Keratinocyte (primary cell): ENCODE measurements at regions not wholly inside any gene's neighbourhood (a gene's known extent, or its start where the extent isn't known, plus 50 kb on each side); places are given as distances from the start of the nearest gene placed in this dataset.

ENCODE experiments used
- DNase-seq: peaks from one replicate; pipeline ENCODE4 v3.0.0-alpha.2; 2011; ENCODE audit warnings: low read depth, missing footprints, low spot score
- FAIRE-seq: peaks from 2 replicates; lab custom pipeline; 2011; peaks lifted over from hg19 to GRCh38; lab: Jason Lieb, UNC
- H2AFZ ChIP-seq: 2 replicates; pipeline ENCODE4 v1.6.0; 2012; ENCODE audit warnings: low read length, control low read depth, inconsistent platforms; ENCODE audit not compliant: control insufficient read depth
- H3K27ac ChIP-seq: 2 replicates; pipeline ENCODE4 v1.5.1; 2011; ENCODE audit warnings: low read length; ENCODE audit not compliant: control insufficient read depth, insufficient read depth
- H3K27me3 ChIP-seq: 3 replicates; pipeline ENCODE4 v1.6.0; 2011; ENCODE audit warnings: low read length; ENCODE audit not compliant: control insufficient read depth, insufficient read depth; ENCODE audit errors: extremely low read depth
- H3K36me3 ChIP-seq, 2 experiments: 2 replicates in 1 of 2; 3 replicates in 1 of 2; pipeline ENCODE4 v1.5.1; 2011; ENCODE audit warnings: low read length in 2 of 2, mild to moderate bottlenecking in 1 of 2; ENCODE audit not compliant: control insufficient read depth in 2 of 2, insufficient read depth in 2 of 2; ENCODE audit errors: extremely low read depth in 1 of 2
- H3K4me1 ChIP-seq: 3 replicates; pipeline ENCODE4 v1.5.1; 2011; ENCODE audit warnings: low read length; ENCODE audit not compliant: control insufficient read depth, insufficient read depth; ENCODE audit errors: extremely low read depth
- H3K4me2 ChIP-seq: 3 replicates; pipeline ENCODE4 v1.6.0; 2011; ENCODE audit warnings: low read depth, low read length; ENCODE audit not compliant: control insufficient read depth, insufficient read depth; ENCODE audit errors: extremely low read depth
- H3K4me3 ChIP-seq, 3 experiments: fragments of 200-600 bp in 1 of 3; sonication (generic) in 1 of 3; 2 replicates in 2 of 3; 3 replicates in 1 of 3; pipeline ENCODE4 v1.5.1; 2011 to 2016; ENCODE audit warnings: low read length in 3 of 3, mild to moderate bottlenecking in 3 of 3, control low read depth in 2 of 3, inconsistent platforms in 1 of 3, low read depth in 1 of 3, mixed read lengths in 1 of 3, mixed run types in 1 of 3, moderate library complexity in 1 of 3; ENCODE audit not compliant: control insufficient read depth in 2 of 3, insufficient read depth in 2 of 3; ENCODE audit errors: extremely low read depth in 1 of 3
- H3K79me2 ChIP-seq: 2 replicates; pipeline ENCODE4 v1.6.0; 2012; ENCODE audit warnings: low read length; ENCODE audit not compliant: control insufficient read depth, insufficient read depth
- H3K9ac ChIP-seq: 3 replicates; pipeline ENCODE4 v1.6.0; 2011; ENCODE audit warnings: low read length; ENCODE audit not compliant: control insufficient read depth, insufficient read depth; ENCODE audit errors: extremely low read depth
- H3K9me1 ChIP-seq: 3 replicates; pipeline ENCODE4 v1.6.0; 2011; ENCODE audit warnings: low read length; ENCODE audit not compliant: control insufficient read depth, insufficient read depth; ENCODE audit errors: extremely low read depth
- H3K9me3 ChIP-seq: 2 replicates; pipeline ENCODE4 v1.5.1; 2012; ENCODE audit warnings: low read depth, low read length; ENCODE audit not compliant: control insufficient read depth
- H4K20me1 ChIP-seq: 3 replicates; pipeline ENCODE4 v1.6.0; 2011; ENCODE audit warnings: low read length; ENCODE audit not compliant: control insufficient read depth, insufficient read depth; ENCODE audit errors: extremely low read depth
- CTCF ChIP-seq, 3 experiments: IDR thresholded peaks in 1 of 3; conservative IDR thresholded peaks in 1 of 3; optimal IDR thresholded peaks in 1 of 3; 2 replicates in 2 of 3; 3 replicates in 1 of 3; pipeline versions ENCODE3 to v1.5.1; 2011; ENCODE audit warnings: low read length in 3 of 3, mild to moderate bottlenecking in 3 of 3, moderate library complexity in 2 of 3, control low read depth in 1 of 3, inconsistent platforms in 1 of 3; ENCODE audit not compliant: insufficient read depth in 2 of 3; ENCODE audit errors: extremely low read depth in 1 of 3
- EZH2 ChIP-seq: IDR thresholded peaks from one replicate; pipeline ENCODE4 v1.6.1; 2012; ENCODE audit warnings: inconsistent platforms, mild to moderate bottlenecking, low read length, moderate library complexity
- dilution Hi-C: fragments of 300-500 bp; cut with MboI; formaldehyde crosslinking; loops from one replicate; pipeline ENCODE4 v1.7.0; 2020; ENCODE audit warnings: low sequenced_read_pairs; ENCODE audit not compliant: extremely low pct_ligation_motif_present

- Histone ChIP-seq H3K4me1 (no peaks in the 10 kb centered on the region), H3K4me2 (no peak overlapping the region), H3K4me3 (no peak overlapping the region), H3K9me3 (peaks cover 4% of the 10 kb centered on the region), H3K27me3 (no peaks in the 10 kb centered on the region), H3K79me2 (no peaks in the 10 kb centered on the region), H3K36me3 (no peaks in the 10 kb centered on the region), H4K20me1 (no peaks in the 10 kb centered on the region), H3K9ac (no peak overlapping the region), H3K27ac (no peak overlapping the region), H2AFZ (no peak overlapping the region), H3K9me1 (no peaks in the 10 kb centered on the region)
- DNase-seq (no peak), FAIRE-seq (no peak)
- TF ChIP-seq CTCF (optimal IDR thresholded peaks at IDR 0.05 in 1 of 3, IDR thresholded peaks at IDR 0.05 in 1 of 3, conservative IDR thresholded peaks at IDR 0.05 in 1 of 3; ENCODE audit: extremely low read depth in 1 of 3, insufficient read depth in 2 of 3, low read length in 3 of 3): no peak
- no peak for TF ChIP-seq EZH2
- dilution Hi-C loops: no loop called here
Observed at GRCh38 chr17:22441776-22442175, 749.5 kb downstream of the KCNJ18 start.

GRCh38 chr17:22443061-22443460, 750.7 kb downstream of the KCNJ18 start:
- dilution Hi-C loops: no loop called here
- Histone ChIP-seq H3K36me3 (no peaks in the 10 kb centered on the region), H3K9me3 (peaks cover 4% of the 10 kb centered on the region), H3K9ac (no peak overlapping the region), H2AFZ (no peak overlapping the region), H3K4me2 (no peak overlapping the region), H3K27ac (no peak overlapping the region), H3K4me1 (no peaks in the 10 kb centered on the region), H3K9me1 (no peaks in the 10 kb centered on the region), H3K79me2 (no peaks in the 10 kb centered on the region), H3K27me3 (no peaks in the 10 kb centered on the region), H4K20me1 (no peaks in the 10 kb centered on the region), H3K4me3 (no peak overlapping the region)
- FAIRE-seq (no peak), DNase-seq (no peak)
- TF ChIP-seq CTCF (optimal IDR thresholded peaks at IDR 0.05 in 1 of 3, IDR thresholded peaks at IDR 0.05 in 1 of 3, conservative IDR thresholded peaks at IDR 0.05 in 1 of 3; ENCODE audit: extremely low read depth in 1 of 3, insufficient read depth in 2 of 3, low read length in 3 of 3) (no peak), EZH2 (no peak)
